ENCODE measurements at regions not wholly inside any gene's neighbourhood (a gene's known extent, or its start where the extent isn't known, plus 50 kb on each side); places are given as distances from the start of the nearest gene placed in this dataset.
"Not testable (repeated sequence)": the region's sequence is repeated elsewhere in the genome, so short reads cannot be mapped to it uniquely, and the experiment has no call there.

DNA sequence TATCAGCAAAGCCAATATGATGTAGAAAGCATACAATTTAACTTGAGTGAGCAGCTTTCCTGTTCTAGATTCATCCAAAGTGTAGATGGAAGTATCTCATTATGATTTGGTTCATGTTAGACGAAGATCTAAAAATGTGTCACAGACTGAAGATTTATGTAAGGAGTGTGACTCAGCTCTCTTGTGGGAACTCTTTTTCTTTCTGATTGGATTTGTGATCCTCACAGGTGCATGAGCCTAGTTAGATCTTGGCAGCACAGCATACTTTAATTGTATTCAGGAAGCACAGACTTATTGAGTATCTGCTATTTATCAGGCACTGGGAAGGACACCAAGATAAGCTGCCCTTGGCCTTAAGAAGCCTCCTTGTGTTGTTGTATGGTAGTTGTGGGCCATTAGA is 147.1 kb downstream of the C11orf91 start:
- DNase-seq: no peak

DNA sequence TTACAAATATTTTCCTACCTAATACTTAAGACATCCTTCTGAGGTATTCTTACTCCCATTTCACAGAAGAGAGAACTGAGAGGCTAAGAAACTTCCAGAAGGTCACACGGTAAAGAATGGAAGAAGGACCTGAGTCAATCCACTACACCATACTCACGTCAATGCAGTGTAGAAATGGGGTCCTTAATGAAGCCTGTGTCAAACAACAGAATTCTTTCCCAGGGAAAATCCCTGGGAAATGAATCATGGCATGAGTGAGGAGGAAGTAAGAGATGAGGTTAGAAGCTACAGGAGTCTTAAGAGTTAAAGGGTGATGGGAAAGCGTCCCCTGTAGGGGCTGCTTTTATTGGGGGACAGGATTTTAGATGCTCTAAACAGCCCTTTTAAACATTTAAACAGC is 147.9 kb downstream of the C11orf91 start:
- DNase-seq: no peak

DNA sequence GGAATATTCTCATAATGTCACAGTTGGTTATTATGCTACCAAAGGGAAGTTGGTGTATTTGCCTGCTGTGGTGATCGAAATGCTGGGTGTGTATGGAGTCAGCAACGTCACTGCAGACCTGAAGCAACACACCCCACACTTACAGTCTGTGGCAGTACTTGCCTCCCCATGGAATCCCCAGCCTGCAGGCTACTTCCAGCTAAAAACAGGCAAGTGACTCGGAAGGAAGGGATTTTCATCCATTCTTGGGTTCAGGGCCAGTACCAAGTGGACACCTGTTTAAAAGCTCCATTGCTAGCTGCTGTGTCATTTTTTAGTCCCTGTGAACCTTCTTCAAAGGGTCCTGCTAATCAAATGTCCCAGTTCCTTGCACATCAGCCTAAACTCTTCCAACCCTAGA is 149.6 kb downstream of the C11orf91 start:
- no peak for DNase-seq

DNA sequence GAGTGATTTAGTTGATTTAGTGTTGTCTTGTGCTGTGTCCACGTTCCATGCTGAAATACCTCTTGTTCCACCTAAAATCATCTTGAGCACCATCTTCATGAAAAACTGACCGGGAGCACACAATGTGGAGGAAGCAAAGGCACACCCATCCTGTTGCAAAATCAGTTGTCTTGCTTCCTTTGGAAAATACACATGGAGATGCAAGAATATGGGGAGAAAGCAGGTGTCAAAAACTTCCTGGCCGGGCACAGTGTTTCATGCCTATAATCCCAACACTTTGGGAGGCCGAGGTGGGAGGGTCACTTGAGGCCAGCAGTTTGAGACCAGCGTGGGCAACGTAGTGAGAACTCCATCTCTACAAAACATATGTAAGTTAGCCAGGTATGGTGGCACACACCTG is 151.1 kb downstream of the C11orf91 start:
- DNase-seq: no peak

DNA sequence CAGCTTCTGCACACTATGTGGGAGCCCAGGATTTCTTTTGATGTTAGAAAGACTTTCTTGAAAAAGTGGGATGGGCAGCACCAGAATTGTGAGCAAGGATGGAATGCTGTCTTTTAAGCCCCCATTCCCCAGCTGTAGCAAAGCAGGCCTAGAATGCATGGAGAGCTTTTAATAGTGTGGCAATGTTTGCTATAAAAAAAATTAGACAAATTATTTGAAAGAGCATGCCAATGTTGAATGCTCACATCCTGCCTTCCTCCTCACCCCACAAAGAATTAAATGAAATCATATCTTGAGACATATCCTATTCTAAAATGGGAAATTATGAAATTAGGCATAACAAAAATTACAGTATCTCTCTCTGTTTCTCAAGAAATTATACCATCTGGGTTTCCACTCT is 154.7 kb downstream of the C11orf91 start:
- DNase-seq: no peak

DNA sequence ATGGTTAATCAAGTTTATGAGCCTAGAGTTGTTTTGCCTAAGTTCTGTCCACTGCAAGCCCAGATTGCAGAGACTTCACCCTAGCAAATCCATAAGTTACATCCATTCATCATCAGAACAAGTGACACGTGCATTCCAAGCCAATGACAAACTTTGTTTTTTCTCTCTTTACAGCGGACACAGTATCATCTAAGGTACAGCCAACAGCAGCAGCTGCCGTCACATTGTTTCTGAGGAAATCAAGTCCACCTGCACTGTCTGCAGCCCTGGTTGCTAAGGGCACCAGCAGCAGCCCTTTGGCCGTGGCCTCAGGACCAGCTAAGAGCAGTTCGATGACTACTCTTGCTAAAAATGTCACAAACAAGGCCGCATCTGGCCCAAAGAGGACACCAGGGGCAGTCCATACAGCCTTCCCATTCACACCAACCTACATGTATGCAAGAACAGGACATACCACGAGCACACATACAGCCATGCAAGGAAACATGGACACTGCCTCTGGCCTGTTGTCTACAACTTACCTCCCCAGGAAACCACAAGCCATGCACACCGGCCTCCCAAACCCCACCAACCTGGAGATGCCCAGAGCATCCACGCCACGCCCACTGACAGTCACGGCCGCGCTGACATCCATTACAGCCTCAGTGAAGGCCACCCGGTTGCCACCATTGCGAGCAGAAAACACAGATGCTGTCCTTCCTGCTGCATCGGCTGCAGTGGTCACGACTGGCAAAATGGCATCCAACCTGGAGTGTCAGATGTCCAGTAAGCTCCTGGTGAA is 155.8 kb downstream of the C11orf91 start:
- DNase-seq: no peak

DNA sequence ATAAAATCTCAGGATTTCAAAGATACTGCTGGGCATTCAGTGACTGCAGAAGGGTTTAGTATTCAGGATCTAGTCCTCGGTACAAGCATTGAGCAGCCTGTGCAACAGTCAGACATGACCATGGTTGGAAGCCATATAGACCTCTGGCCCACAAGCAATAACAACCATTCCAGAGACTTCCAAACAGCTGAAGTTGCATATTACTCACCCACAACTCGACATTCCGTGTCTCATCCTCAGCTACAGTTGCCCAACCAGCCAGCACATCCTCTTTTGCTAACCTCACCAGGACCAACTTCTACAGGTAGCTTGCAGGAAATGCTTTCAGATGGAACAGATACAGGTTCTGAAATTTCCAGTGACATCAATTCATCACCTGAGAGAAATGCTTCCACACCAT is 156.8 kb downstream of the C11orf91 start:
- no peak for DNase-seq

DNA sequence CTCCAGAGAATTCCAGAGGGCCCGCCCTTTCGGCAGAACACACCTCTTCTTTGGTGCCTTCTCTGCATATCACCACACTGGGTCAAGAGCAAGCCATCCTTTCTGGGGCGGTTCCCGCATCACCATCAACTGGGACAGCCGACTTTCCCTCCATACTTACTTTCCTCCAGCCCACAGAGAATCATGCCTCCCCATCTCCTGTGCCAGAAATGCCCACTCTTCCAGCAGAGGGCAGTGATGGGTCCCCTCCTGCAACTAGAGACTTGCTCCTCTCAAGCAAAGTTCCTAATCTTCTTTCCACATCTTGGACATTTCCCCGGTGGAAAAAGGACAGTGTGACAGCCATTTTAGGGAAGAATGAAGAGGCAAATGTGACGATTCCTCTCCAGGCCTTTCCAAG is 157.7 kb downstream of the C11orf91 start:
- peak in 1 of 2 experiments; percentile 12 for DNase-seq

DNA sequence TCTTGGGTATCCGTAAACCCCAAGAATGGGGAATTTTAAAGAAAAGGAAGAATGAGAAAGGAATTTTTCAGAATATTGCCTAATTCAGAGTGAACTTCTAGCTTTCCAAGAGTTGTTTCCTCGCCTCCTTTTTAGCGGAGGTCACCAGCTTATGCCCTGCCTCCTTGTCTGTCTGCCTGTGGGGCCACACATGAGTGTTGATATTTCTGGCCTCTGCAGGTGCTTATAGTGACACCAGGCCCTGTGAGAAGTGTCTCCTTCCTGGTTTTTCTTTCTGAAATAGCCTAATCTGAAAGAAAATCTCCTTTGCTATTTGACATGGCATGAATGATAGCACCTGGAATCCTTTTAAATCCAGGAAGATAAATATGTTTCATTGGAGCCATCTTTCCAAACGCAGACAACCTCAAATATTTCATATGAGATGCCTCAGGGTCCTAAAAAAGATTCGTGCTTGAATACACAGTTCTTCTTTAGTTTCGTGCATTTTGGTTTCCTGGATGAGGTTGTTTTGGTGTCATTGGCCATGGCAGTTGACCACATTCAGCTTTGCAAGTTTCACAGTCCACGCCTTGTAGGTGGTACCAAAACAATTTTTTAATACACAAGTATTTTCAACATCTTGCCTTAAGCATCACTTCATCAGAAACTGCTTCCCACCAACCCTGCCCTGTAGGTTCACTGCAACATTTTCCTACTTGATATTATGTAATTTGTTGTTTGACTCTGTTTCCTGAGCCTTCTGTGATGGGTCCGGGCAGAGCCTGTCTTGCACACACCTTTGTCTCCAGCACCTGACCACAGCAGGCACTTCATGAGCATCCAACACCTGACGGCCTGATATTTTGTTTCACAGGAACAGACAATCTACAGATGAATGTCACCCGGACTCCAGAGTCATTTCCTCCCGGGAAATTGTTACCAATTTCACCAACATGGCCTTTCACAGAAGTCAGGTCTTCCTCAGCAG is 159.4 kb downstream of the C11orf91 start:
- DNase-seq: no peak

DNA sequence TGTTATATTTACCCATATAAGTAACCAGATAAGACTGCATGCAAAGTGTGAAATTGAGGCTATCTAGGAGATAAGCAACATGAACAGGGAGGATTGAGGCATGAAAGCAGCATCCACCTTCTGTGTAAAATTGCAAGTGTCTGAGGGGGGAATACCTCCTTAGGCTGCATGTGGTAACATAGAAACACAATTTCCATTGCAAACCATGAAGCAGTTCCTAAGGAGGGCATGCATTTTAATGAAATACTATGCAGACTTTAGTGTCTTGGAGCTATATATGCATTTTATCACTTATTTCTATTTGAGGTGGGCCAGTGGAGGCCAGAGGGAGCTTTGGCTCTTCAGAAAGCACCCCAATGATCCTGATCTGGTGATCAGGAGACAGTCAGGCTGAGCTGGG is 160.2 kb downstream of the C11orf91 start:
- DNase-seq: no peak

DNA sequence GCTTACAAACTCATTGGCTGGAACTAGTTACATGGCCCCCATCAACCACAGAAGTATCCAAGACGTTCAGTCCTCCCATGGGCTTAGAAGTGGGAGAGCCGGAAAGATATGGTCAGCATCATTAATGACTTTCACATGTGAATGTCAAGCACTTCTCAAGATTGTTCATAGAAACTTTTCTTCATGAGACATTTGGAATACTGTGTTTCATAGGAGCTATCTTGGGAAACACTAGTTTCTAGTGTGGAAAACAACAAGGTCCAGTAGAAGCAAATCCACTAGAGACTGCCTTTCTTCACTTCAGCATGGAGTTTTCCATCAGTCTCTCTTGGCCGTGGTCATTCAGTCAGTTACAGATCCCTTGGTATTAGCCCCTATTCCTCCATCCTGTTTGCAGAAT is 160.9 kb downstream of the C11orf91 start:
- DNase-seq: no peak

DNA sequence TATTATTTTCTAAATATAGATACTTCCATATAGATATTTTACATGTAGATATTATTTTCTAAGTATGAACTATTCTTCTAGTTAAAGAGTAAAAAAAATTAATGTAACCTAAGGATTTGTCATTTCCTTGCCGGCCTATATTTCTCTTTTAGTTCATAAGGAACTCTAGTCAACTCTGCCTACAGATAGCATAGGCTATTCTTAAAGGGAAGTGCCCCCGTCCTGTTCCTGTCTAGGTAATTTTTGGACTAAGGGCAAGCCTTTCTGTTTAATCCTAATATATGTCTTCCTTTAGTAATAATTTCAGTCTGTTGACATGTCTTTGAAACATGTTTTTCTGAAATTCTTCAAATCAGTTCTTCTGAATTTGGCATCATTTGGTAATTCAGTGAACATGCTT is 161.9 kb downstream of the C11orf91 start:
- DNase-seq: no peak

DNA sequence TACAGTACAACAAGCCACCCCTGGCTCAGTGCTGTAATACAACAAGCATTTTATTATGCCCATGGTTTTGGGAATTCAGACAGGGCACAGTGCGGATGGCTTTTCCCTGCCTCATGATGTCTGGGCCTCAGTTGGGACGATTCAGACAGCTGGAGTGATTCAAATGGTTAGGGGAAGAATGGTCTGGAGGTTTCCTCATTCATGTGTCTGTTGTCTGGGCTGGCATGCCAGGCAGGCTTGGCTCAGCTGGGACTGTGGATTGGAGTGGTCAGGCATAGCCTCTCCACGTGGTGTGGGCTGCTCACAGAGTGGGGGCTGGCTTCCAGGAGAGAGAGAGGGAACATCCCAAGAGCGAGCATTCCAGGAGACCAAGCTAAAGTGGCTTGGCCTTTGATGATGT is 164.4 kb downstream of the C11orf91 start:
- no peak for DNase-seq

DNA sequence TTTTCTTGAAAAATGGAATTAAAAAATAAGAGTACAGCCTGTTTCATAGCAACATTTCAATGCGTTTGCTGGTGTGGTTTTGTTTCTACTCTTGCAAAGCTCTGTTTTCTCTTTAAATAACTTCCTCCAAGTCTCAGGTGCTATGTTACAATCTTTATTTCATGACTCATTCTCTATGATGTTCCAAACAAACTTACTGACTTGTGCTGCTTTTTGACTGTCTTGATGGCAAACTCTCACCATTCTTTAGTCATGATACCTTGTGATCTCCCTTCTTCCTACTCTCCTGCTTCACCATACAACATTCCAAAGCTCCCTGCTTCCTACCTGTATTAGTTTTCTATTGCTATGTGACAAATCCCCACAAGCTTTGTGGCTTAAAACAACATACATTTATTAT is 166.1 kb downstream of the C11orf91 start:
- no peak for DNase-seq

DNA sequence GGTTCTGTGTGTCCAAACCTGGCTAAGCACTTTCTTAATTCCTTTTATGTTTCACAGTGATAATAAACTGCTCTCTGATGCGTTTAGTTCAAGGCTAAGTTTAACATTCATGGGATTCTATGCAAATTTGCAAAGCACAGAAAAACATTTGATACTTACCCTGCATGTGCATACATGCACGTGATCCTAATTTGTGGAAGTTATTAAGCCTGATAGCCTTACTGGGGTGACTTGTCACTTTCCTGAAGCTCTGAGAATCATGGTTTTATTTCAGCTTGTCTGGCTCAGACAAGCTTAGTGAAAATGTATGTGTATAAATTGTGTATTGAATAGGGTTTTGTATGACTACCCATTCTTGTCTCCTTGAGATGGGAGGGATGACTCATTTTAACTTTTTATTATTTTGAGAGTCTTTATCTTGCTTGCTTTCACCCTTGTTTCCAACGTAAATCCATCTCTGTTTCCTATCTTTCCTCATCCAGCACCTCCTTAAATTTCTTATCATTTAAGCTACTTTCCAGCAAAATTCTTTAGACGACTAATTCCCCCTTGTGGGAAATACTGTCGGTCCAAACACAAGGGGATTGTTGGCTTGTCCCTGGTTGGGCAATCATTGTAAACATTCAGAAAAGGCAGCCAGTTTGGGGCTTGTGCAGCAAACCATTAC is 167.1 kb downstream of the C11orf91 start:
- DNase-seq: no peak

DNA sequence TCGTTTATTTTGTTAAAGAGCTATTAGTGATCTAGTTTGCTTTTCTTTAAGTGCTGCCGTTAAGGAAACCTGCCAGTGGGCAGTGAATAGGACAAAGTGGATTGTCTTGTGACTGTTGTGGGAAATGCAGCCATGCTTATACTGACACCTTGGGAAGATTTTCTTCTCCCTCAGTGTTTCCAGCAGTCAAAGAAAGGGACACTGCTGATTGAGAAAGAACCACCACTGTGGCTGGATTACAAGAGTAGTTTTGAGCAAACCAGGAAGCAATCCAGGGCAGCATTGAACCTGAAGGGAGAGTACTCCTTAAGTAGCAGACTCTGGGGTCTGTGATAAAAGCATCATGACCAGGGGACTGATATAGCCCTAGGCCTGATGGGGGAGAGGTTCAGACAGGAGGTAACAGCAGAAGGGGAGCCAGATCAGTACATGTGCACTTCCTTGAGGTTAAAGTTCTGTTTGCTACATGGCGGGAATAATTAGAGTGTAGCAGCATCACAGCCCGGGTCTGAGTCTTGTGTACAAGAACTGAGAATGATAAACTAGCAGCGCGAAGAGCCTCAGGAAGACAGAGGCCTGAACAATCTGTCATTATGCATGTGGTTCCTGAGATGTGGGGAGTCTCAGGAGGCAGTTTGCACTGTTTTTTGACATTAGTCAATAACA is 167.8 kb downstream of the C11orf91 start:
- DNase-seq: no peak

DNA sequence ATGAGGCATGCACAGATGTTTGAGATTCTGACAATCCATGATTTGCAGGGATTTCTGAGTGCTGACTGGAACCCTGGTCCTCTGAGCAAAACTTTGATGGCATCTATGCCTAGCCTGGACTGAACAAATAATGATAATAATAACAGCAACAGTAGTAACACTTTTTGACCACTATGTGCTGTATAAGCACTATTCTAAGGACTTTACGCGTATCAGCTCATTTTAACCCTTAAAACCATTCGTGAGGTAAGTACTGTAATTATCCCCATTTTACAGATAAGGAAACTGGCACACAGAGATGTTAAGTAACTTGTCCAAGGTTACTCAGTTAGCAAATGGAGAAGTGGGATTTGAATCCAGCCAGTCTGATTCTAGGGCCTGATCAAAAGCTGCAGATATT is 168.4 kb downstream of the C11orf91 start:
- DNase-seq: no peak

DNA sequence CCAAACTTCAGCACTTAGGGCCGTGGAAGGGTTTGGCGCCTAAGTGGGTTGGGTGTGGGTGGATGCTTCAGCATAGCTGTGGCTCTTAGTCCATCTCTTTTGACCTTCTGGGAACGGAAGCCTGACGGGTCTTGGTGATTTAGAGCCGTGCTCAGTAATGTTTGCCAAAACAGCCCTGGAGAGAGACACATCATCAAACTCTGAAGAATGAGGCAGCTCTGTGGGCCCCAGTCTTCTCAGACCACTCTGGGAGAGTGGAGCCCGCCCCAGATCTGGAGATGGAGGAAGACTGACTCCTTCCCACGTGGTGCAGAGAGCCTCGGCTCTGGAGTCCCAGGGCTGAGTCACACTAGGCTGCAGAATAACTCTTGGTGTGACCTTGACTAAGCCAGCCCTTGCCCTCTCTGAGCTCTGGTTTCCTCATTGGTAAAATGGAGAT is 168.9 kb downstream of the C11orf91 start:
- DNase-seq: no peak

DNA sequence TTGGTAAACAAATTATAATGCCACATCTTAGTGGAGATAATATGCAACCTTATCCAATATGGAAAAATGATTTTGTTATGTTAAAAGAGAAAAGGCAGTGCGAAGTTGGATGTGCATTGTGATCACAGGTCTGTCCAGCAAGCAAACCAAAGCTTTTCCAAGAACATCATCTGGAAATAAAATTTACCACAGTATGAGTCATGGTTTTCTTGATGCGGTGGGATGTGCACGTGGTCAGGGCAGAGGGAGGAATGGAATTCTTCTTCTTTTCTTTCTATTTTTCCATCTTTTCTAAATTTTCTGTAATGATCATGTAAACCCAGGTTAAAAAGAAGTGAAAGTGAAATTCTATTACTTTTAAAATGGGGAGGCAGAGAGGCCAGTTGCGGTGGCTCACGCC is 169.8 kb downstream of the C11orf91 start:
- DNase-seq: no peak

DNA sequence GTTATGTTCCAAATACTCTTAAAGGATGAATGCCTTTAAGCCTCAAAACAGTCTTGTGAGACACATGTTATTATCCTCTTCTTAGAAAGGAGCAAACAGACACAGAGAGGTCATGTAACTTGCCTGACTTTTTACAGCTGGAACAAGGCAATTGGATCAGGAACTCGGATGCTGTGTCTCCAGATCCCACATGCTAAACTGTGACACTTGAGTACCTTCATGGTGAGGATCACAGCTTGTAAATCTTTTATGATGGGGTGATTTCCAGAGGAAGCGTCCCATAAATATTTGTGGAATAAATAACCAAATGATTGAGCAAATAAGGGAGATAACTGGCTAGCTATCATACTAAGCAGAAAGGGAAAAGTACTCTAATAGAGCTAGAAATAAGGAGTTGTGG is 171.2 kb downstream of the C11orf91 start:
- DNase-seq: no peak

DNA sequence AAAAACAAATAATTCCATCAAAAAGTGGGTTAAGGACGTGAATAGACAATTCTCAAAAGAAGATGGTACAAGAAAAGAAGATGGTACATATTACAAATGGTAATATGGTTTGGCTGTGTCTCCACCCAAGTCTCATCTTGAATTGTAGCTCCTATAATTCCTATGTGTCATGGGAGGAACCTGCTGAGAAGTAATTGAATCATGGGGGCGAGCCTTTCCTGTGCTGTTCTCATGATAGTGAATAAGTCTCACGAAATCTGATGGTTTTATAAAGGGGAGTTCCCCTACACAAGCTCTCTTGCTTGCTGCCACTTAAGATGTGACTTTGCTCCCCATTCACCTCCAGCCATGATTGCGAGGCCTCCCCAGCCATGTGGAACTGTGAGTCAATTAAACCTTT is 172.9 kb downstream of the C11orf91 start:
- not testable (repeated sequence) for DNase-seq

DNA sequence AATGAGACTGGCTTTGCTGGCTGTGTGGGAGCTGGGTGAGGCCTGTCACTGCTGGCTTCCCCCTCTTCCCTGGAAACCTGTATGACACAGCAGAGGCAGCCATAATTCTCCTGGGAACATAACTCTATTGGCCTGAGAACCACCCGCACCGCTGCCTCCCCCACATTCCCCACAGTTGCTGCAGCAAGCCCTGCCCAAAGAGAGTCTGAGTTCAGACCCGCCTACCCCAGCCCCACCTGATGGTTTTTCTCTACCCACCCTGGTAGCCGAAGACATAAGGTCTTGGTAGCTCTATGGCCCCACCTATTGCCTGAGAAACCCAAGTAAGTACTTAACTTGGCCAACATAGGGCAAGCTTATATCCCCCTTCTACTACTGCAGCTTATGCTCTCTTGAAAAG is 174.8 kb downstream of the C11orf91 start:
- DNase-seq: no peak

DNA sequence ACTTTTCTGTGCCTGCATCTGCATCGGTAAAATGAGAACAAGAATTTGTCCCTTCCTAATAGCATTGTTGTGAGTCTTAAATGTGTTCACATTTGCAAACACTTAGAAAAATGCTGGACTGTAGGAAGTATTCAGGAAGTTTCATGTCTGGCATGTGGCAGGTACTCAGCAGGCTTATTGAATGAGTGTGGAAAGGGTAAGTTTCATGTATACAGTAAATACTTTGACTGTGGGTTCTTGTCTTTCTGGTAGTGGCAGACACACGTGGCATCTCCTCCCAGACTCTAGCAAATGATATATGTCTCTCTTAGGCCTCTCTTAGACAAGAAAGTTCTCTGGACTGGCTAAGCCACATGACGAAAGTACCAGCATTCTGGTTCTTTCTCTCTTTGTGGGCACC is 179.2 kb downstream of the C11orf91 start:
- no peak for DNase-seq

All from SHP77 (cell line).